Retinal pigment epithelial cell (primary cell): ENCODE measurements at regions not wholly inside any gene's neighbourhood (a gene's known extent, or its start where the extent isn't known, plus 50 kb on each side); places are given as distances from the start of the nearest gene placed in this dataset.
A peak's percentile ranks its signal among the peaks of the same experiment; 100 is the strongest.

Experiments used
- DNase-seq: peaks from one replicate; pipeline ENCODE4 v3.0.0-alpha.2; 2010; ENCODE audit warnings: low read depth
- H3K4me3 ChIP-seq: 2 replicates; pipeline ENCODE4 v1.5.1; 2011; ENCODE audit warnings: mild to moderate bottlenecking, low read length, control low read depth, moderate library complexity
- CTCF ChIP-seq: conservative IDR thresholded peaks from 2 replicates; pipeline ENCODE4 v1.5.1; 2011; ENCODE audit warnings: low read depth, low read length, control low read depth, inconsistent platforms

GRCh38 chr4:107531927-107532326 lies 188.1 kb downstream of the PAPSS1 start:
- TF ChIP-seq CTCF = no peak
- no peak for DNase-seq
- H3K4me3 ChIP-seq = no peak overlapping the region

- TF ChIP-seq CTCF = no peak
- DNase-seq = no peak
Measured at GRCh38 chr4:107520368-107520767, 199.7 kb downstream of the PAPSS1 start.

GRCh38 chr4:107519053-107519452 lies 201.0 kb downstream of the PAPSS1 start:
- TF ChIP-seq CTCF = peak; percentile 58
- no peak overlapping the region for H3K4me3 ChIP-seq
- DNase-seq = peak; percentile 7

More at GRCh38 chr4:107520368-107520767, 199.7 kb downstream of the PAPSS1 start:
- H3K4me3 ChIP-seq = no peak overlapping the region

- DNase-seq = no peak
- no peak for TF ChIP-seq CTCF
- no peak overlapping the region for H3K4me3 ChIP-seq
Measured at GRCh38 chr4:107518076-107518475, 202.0 kb downstream of the PAPSS1 start.

GRCh38 chr4:107512549-107512948 lies 207.5 kb downstream of the PAPSS1 start:
- TF ChIP-seq CTCF = no peak
- DNase-seq = no peak
- H3K4me3 ChIP-seq = no peak overlapping the region

GRCh38 chr4:107509615-107510014 lies 210.4 kb downstream of the PAPSS1 start:
- no peak overlapping the region for H3K4me3 ChIP-seq
- no peak for TF ChIP-seq CTCF
- DNase-seq = no peak

- no peak for TF ChIP-seq CTCF
- H3K4me3 ChIP-seq = no peak overlapping the region
- no peak for DNase-seq
Measured at GRCh38 chr4:107500551-107500950, 219.5 kb downstream of the PAPSS1 start.
